ENCODE measurements at regions not wholly inside any gene's neighbourhood (a gene's known extent, or its start where the extent isn't known, plus 50 kb on each side); places are given as distances from the start of the nearest gene placed in this dataset.

- WGBS (ENCODE audit: insufficient coverage), result 92% methylated on average over 4 of the region's 6 CpGs
- no peak overlapping the region for H3K4me3 ChIP-seq (replicated peaks in 1 of 3; ENCODE audit: low read depth in 2 of 3, low read length in 3 of 3)
- peaks cover 0 to 6% (median 0%) of the 10 kb centered on the region in 7 donors for H3K9me3 Mint-ChIP-seq
- no peaks in the 10 kb centered on the region for H3K4me1 ChIP-seq (ENCODE audit: control insufficient read depth in 1 of 2, insufficient read depth in 2 of 2, low read length in 2 of 2)
- H3K27ac ChIP-seq (ENCODE audit: low read depth in 1 of 2, low read length in 2 of 2), result no peak overlapping the region
- no peak overlapping the region for H3K4me3 Mint-ChIP-seq
- H3K9ac ChIP-seq (ENCODE audit: insufficient read depth, low read length, poor library complexity, severe bottlenecking), result no peak overlapping the region
- H3K36me3 ChIP-seq (replicated peaks in 1 of 2; ENCODE audit: control insufficient read depth in 1 of 2, insufficient read depth in 2 of 2, low read length in 2 of 2), result no peaks in the 10 kb centered on the region
- H3K36me3 Mint-ChIP-seq, result no peaks in the 10 kb centered on the region
- H2AFZ ChIP-seq (ENCODE audit: insufficient read depth, low read depth, low read length, poor library complexity, severe bottlenecking), result no peak overlapping the region
- no peak overlapping the region for H3K4me2 ChIP-seq (replicated peaks; ENCODE audit: extremely low read depth, low read length, poor library complexity, severe bottlenecking)
- no peak for TF ChIP-seq CTCF (IDR thresholded peaks at IDR 0.05)
- H3K27me3 ChIP-seq (ENCODE audit: control insufficient read depth in 2 of 2, insufficient read depth in 2 of 2, low read length in 2 of 2), result peaks cover 0 to 3% of the 10 kb centered on the region in 2 donors
- peak overlapping the region in 1 of 7 donors; percentile 73 for H3K27ac Mint-ChIP-seq
- peaks cover 3 to 8% (median 5%) of the 10 kb centered on the region in 3 donors for H3K27me3 Mint-ChIP-seq (ENCODE audit: low read depth in 3 of 3)
- H4K20me1 ChIP-seq (ENCODE audit: insufficient read depth, low read length), result no peaks in the 10 kb centered on the region
- intact Hi-C loops (cut with micrococcal nuclease), result no loop called here
- no peak for DNase-seq
- H3K4me1 Mint-ChIP-seq, result peaks cover 8% of the 10 kb centered on the region
- H3K79me2 ChIP-seq (ENCODE audit: insufficient read depth, low read length), result no peaks in the 10 kb centered on the region
- no peaks in the 10 kb centered on the region for H3K9me3 ChIP-seq (replicated peaks in 1 of 2; ENCODE audit: control insufficient read depth in 1 of 2, insufficient read depth in 1 of 2, low read length in 2 of 2)
These were observed 156.1 kb downstream of the ZFP64 start for GRCh38 chr20:52035498-52035897.

- no peak for DNase-seq
- peaks cover 3 to 7% (median 5%) of the 10 kb centered on the region in 3 donors for H3K27me3 Mint-ChIP-seq (ENCODE audit: low read depth in 3 of 3)
- no peak overlapping the region for H3K4me2 ChIP-seq (replicated peaks; ENCODE audit: extremely low read depth, low read length, poor library complexity, severe bottlenecking)
- no peaks in the 10 kb centered on the region for H3K4me1 ChIP-seq (ENCODE audit: control insufficient read depth in 1 of 2, insufficient read depth in 2 of 2, low read length in 2 of 2)
- no peaks in the 10 kb centered on the region for H3K79me2 ChIP-seq (ENCODE audit: insufficient read depth, low read length)
- no peak overlapping the region for H3K4me3 ChIP-seq (replicated peaks in 1 of 3; ENCODE audit: low read depth in 2 of 3, low read length in 3 of 3)
- H3K27ac Mint-ChIP-seq, result no peak overlapping the region
- H3K9me3 ChIP-seq (replicated peaks in 1 of 2; ENCODE audit: control insufficient read depth in 1 of 2, insufficient read depth in 1 of 2, low read length in 2 of 2), result no peaks in the 10 kb centered on the region
- peaks cover 0 to 6% (median 0%) of the 10 kb centered on the region in 7 donors for H3K9me3 Mint-ChIP-seq
- H3K36me3 ChIP-seq (replicated peaks in 1 of 2; ENCODE audit: control insufficient read depth in 1 of 2, insufficient read depth in 2 of 2, low read length in 2 of 2), result no peaks in the 10 kb centered on the region
- WGBS (ENCODE audit: insufficient coverage), result 95% methylated on average over 3 of the region's 9 CpGs
- intact Hi-C loops (cut with micrococcal nuclease), result no loop called here
- H3K27me3 ChIP-seq (ENCODE audit: control insufficient read depth in 2 of 2, insufficient read depth in 2 of 2, low read length in 2 of 2), result peaks cover 0 to 3% of the 10 kb centered on the region in 2 donors
- no peaks in the 10 kb centered on the region for H3K36me3 Mint-ChIP-seq
- H3K9ac ChIP-seq (ENCODE audit: insufficient read depth, low read length, poor library complexity, severe bottlenecking), result no peak overlapping the region
- no peak overlapping the region for H2AFZ ChIP-seq (ENCODE audit: insufficient read depth, low read depth, low read length, poor library complexity, severe bottlenecking)
- TF ChIP-seq CTCF (IDR thresholded peaks at IDR 0.05), result no peak
- no peak overlapping the region for H3K4me3 Mint-ChIP-seq
- H3K4me1 Mint-ChIP-seq, result peaks cover 8% of the 10 kb centered on the region
- no peak overlapping the region for H3K27ac ChIP-seq (ENCODE audit: low read depth in 1 of 2, low read length in 2 of 2)
- no peaks in the 10 kb centered on the region for H4K20me1 ChIP-seq (ENCODE audit: insufficient read depth, low read length)
These were observed 157.0 kb downstream of the ZFP64 start for GRCh38 chr20:52034581-52034980.
